DOHH2 (cell line): ENCODE measurements at regions not wholly inside any gene's neighbourhood (a gene's known extent, or its start where the extent isn't known, plus 50 kb on each side); places are given as distances from the start of the nearest gene placed in this dataset.

Source experiments
- H3F3A ChIP-seq: fragments of 200-600 bp; sonication (generic), shearing (Covaris generic); 2 replicates; pipeline ENCODE4 v1.6.0; 2016; ENCODE audit warnings: antibody characterized with exemption, mild to moderate bottlenecking; ENCODE audit not compliant: control insufficient read depth, insufficient read depth
- H3K27ac ChIP-seq: fragments of 200-600 bp; sonication (generic); 2 replicates; pipeline ENCODE4 v1.5.1; 2014; ENCODE audit warnings: low read depth, mild to moderate bottlenecking, low read length, moderate library complexity
- H3K27me3 ChIP-seq: fragments of 200-600 bp; sonication (generic); 2 replicates; pipeline ENCODE4 v1.6.1; 2014; ENCODE audit warnings: mild to moderate bottlenecking, low read length, mixed read lengths; ENCODE audit not compliant: control insufficient read depth
- H3K36me3 ChIP-seq: fragments of 200-600 bp; sonication (generic); 2 replicates; pipeline ENCODE4 v1.6.1; 2014; ENCODE audit warnings: mild to moderate bottlenecking, low read length, moderate library complexity, mixed read lengths; ENCODE audit not compliant: control insufficient read depth
- H3K4me1 ChIP-seq: fragments of 200-600 bp; sonication (generic); 2 replicates; pipeline ENCODE4 v1.6.1; 2014; ENCODE audit warnings: mild to moderate bottlenecking, low read length, mixed read lengths; ENCODE audit not compliant: control insufficient read depth
- H3K4me2 ChIP-seq: fragments of 200-600 bp; sonication (generic); 2 replicates; pipeline ENCODE4 v1.6.0; 2014; ENCODE audit warnings: mild to moderate bottlenecking, low read length, moderate library complexity
- H3K4me3 ChIP-seq: fragments of 200-600 bp; sonication (generic); 2 replicates; pipeline ENCODE4 v1.5.1; 2014; ENCODE audit warnings: mild to moderate bottlenecking, low read length, mixed read lengths
- H3K79me2 ChIP-seq: fragments of 200-600 bp; sonication (generic); 2 replicates; pipeline ENCODE4 v1.6.1; 2014; ENCODE audit warnings: mild to moderate bottlenecking, low read length, mixed read lengths; ENCODE audit not compliant: control insufficient read depth
- H3K9me2 ChIP-seq: fragments of 200-600 bp; sonication (generic); replicated peaks from 2 replicates; pipeline ENCODE4 v1.6.1; 2014; ENCODE audit warnings: mild to moderate bottlenecking, low read length, mixed read lengths; ENCODE audit not compliant: control insufficient read depth
- H3K9me3 ChIP-seq: fragments of 200-600 bp; sonication (generic); 2 replicates; pipeline ENCODE4 v1.6.1; 2014; ENCODE audit warnings: antibody characterized with exemption, low read length, mixed read lengths; ENCODE audit not compliant: control insufficient read depth, insufficient read depth
- H4K20me1 ChIP-seq: fragments of 200-600 bp; sonication (generic); 2 replicates; pipeline ENCODE4 v1.6.0; 2014; ENCODE audit warnings: low read depth, mild to moderate bottlenecking, antibody characterized with exemption, low read length, moderate library complexity; ENCODE audit not compliant: control insufficient read depth, insufficient read depth
- CTCF ChIP-seq: fragments of 200-600 bp; sonication (generic); IDR thresholded peaks from one replicate; pipeline ENCODE4 v1.5.1; 2014; ENCODE audit warnings: antibody characterized with exemption, mild to moderate bottlenecking, low read depth, low read length; ENCODE audit not compliant: poor library complexity, severe bottlenecking
- EZH2phosphoT487 ChIP-seq: fragments of 200-600 bp; sonication (generic); IDR thresholded peaks from 2 replicates; pipeline ENCODE4 v1.6.1; 2017; ENCODE audit warnings: borderline replicate concordance, mild to moderate bottlenecking, antibody characterized with exemption, low read length, moderate library complexity, mixed read lengths

GRCh38 chr3:20488151-20488550, 302.1 kb upstream of the SGO1 start:
- Histone ChIP-seq H3K9me2 (no peaks in the 10 kb centered on the region), H3K4me2 (no peak overlapping the region), H3K4me1 (no peaks in the 10 kb centered on the region), H3K9me3 (no peaks in the 10 kb centered on the region), H3K4me3 (no peak overlapping the region), H3K79me2 (no peaks in the 10 kb centered on the region), H3F3A (no peaks in the 10 kb centered on the region), H3K36me3 (no peaks in the 10 kb centered on the region), H3K27me3 (no peaks in the 10 kb centered on the region), H3K27ac (no peak overlapping the region), H4K20me1 (no peaks in the 10 kb centered on the region)
- no peak for TF ChIP-seq EZH2phosphoT487
- TF ChIP-seq CTCF, result no peak

- H3K9me2 ChIP-seq, result no peaks in the 10 kb centered on the region
- H3K4me3 ChIP-seq, result no peak overlapping the region
- H3K36me3 ChIP-seq, result no peaks in the 10 kb centered on the region
- TF ChIP-seq CTCF (no peak), EZH2phosphoT487 (no peak)
- H3F3A ChIP-seq, result no peaks in the 10 kb centered on the region
- H3K79me2 ChIP-seq, result no peaks in the 10 kb centered on the region
- H3K4me1 ChIP-seq, result no peaks in the 10 kb centered on the region
- H3K4me2 ChIP-seq, result no peak overlapping the region
- H3K27ac ChIP-seq, result no peak overlapping the region
- H4K20me1 ChIP-seq, result no peaks in the 10 kb centered on the region
- H3K9me3 ChIP-seq, result no peaks in the 10 kb centered on the region
- no peaks in the 10 kb centered on the region for H3K27me3 ChIP-seq
These were observed 298.1 kb upstream of the SGO1 start for GRCh38 chr3:20484126-20484525.

- H4K20me1 ChIP-seq, result no peaks in the 10 kb centered on the region
- no peaks in the 10 kb centered on the region for H3F3A ChIP-seq
- H3K4me3 ChIP-seq, result no peak overlapping the region
- H3K9me3 ChIP-seq, result no peaks in the 10 kb centered on the region
- no peaks in the 10 kb centered on the region for H3K27me3 ChIP-seq
- H3K9me2 ChIP-seq, result no peaks in the 10 kb centered on the region
- H3K4me2 ChIP-seq, result no peak overlapping the region
- H3K4me1 ChIP-seq, result no peaks in the 10 kb centered on the region
- TF ChIP-seq CTCF (no peak), EZH2phosphoT487 (no peak)
- H3K36me3 ChIP-seq, result no peaks in the 10 kb centered on the region
- H3K27ac ChIP-seq, result no peak overlapping the region
- H3K79me2 ChIP-seq, result no peaks in the 10 kb centered on the region
These were observed 296.3 kb upstream of the SGO1 start for GRCh38 chr3:20482350-20482749.
